CD4-positive, alpha-beta T cell (primary cell): ENCODE measurements at regions not wholly inside any gene's neighbourhood (a gene's known extent, or its start where the extent isn't known, plus 50 kb on each side); places are given as distances from the start of the nearest gene placed in this dataset.

ENCODE experiments used
- ATAC-seq: fragments of 200-7000 bp; cut with Tn5 transposase; one replicate; pipeline ENCODE4 v1.10.0; 2022; ENCODE audit warnings: mild to moderate bottlenecking; ENCODE audit not compliant: poor library complexity
- CTCF ChIA-PET: fragments of 350-600 bp; sonication (Branson Sonifier 250); formaldehyde crosslinking; loops from one replicate; lab custom pipeline; 2021; ENCODE audit warnings: antibody characterized with exemption, inconsistent platforms; lab: Charles Lee
- POLR2A ChIA-PET: fragments of 350-600 bp; sonication (Branson Sonifier 250); formaldehyde crosslinking; loops from one replicate; lab custom pipeline; 2021; ENCODE audit warnings: antibody characterized with exemption, inconsistent platforms; lab: Charles Lee
- DNase-seq, 14 experiments: peaks; one replicate each; pipeline ENCODE4 v3.0.0-alpha.2; 2013 to 2020; ENCODE audit warnings: mixed read lengths in 2 of 14
- H3K27ac ChIP-seq, 2 donors: one replicate each; pipeline versions ENCODE4 v1.5.1 to v1.7.0; 2013; ENCODE audit warnings: low read length in 2 of 2, low read depth in 1 of 2, mild to moderate bottlenecking in 1 of 2
- H3K27me3 ChIP-seq, 2 experiments: 1 replicate in 1 of 2; 2 replicates in 1 of 2; pipeline versions ENCODE4 v1.6.1 to v1.7.0; 2013; ENCODE audit warnings: low read length in 2 of 2, control low read depth in 1 of 2, mild to moderate bottlenecking in 1 of 2, moderate library complexity in 1 of 2; ENCODE audit not compliant: insufficient read depth in 2 of 2, control insufficient read depth in 1 of 2
- H3K36me3 ChIP-seq: one replicate; pipeline ENCODE4 v1.6.1; 2013; ENCODE audit warnings: low read length, control low read depth; ENCODE audit not compliant: insufficient read depth
- H3K4me1 ChIP-seq: one replicate; pipeline ENCODE4 v1.6.1; 2013; ENCODE audit warnings: low read length, control low read depth; ENCODE audit not compliant: insufficient read depth
- H3K4me3 ChIP-seq: one replicate; pipeline ENCODE4 v1.5.1; 2013; ENCODE audit warnings: mild to moderate bottlenecking, low read length, moderate library complexity
- H3K9me3 ChIP-seq, 2 experiments: 1 replicate in 1 of 2; 2 replicates in 1 of 2; pipeline versions ENCODE4 v1.6.1 to v1.7.0; 2013; ENCODE audit warnings: low read length in 2 of 2, mild to moderate bottlenecking in 2 of 2, control low read depth in 1 of 2, moderate library complexity in 1 of 2; ENCODE audit not compliant: control insufficient read depth in 1 of 2, insufficient read depth in 1 of 2
- H3K27ac Mint-ChIP-seq: one replicate; pipeline ENCODE4 v1.8.0; 2020; ENCODE audit warnings: mixed read lengths
- H3K27me3 Mint-ChIP-seq: one replicate; pipeline ENCODE4 v1.8.0; 2021; ENCODE audit warnings: mixed read lengths
- H3K36me3 Mint-ChIP-seq: one replicate; pipeline ENCODE4 v1.8.0; 2021; ENCODE audit warnings: low read depth, mixed read lengths
- H3K4me1 Mint-ChIP-seq: one replicate; pipeline ENCODE4 v1.8.0; 2021; ENCODE audit warnings: low read depth, mixed read lengths
- H3K4me3 Mint-ChIP-seq: one replicate; pipeline ENCODE4 v1.8.0; 2020; ENCODE audit warnings: mild to moderate bottlenecking, mixed read lengths
- H3K9me3 Mint-ChIP-seq: one replicate; pipeline ENCODE4 v1.8.0; 2020; ENCODE audit warnings: mixed read lengths
- CTCF ChIP-seq: fragments of 200-600 bp; IDR thresholded peaks from one replicate; pipeline ENCODE4 v1.8.0; 2022; ENCODE audit warnings: antibody characterized with exemption, mild to moderate bottlenecking
- intact Hi-C, 2 experiments: fragments of 100-400 bp; cut with DNase I in 1 of 2; cut with micrococcal nuclease in 1 of 2; formaldehyde crosslinking; loops; one replicate each; pipeline versions ENCODE4 v1.15.1 to v1.9.0; 2023 to 2025; cut with DNase I, micrococcal nuclease

GRCh38 chr5:53319315-53319714, 161.1 kb upstream of the FST start:
- Mint-ChIP-seq H3K27me3 (no peaks in the 10 kb centered on the region), H3K4me1 (no peaks in the 10 kb centered on the region), H3K27ac (no peak overlapping the region), H3K36me3 (no peaks in the 10 kb centered on the region), H3K9me3 (peaks cover 12% of the 10 kb centered on the region), H3K4me3 (no peak overlapping the region)
- no peak for TF ChIP-seq CTCF
- intact Hi-C loops: no loop called here
- ATAC-seq (no peak), DNase-seq (no peak)
- ChIA-PET POLR2A (interaction anchor here (0.9 kb wide), 1 partner anchor 36 kb away, joined by 3 read pairs; no protein-coding TSS in a partner anchor), CTCF (no interaction called here)
- H3K27ac ChIP-seq: no peak overlapping the region
- H3K27me3 ChIP-seq: no peaks in the 10 kb centered on the region
- no peaks in the 10 kb centered on the region for H3K36me3 ChIP-seq
- no peaks in the 10 kb centered on the region for H3K4me1 ChIP-seq
- H3K4me3 ChIP-seq: no peak overlapping the region
- H3K9me3 ChIP-seq: no peaks in the 10 kb centered on the region

DNA sequence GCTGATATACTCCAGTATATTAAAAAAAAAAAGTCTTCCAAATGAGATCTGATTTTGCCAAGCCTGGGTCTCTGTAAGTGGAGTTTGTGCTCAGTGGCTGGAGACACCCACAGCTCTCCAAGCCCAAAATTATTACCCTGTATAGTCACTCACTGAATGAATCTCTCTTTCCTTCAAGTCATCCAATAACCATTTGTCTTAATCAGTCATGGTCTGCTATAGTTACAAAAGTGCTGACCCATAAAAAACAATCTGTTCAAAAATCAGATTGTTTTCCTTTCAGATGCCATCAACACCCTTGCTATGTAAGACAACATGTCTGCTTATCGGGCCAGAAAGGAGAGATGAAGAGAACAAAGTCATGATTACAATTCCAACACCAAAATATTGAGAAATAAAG, 159.4 kb upstream of the FST start:
- TF ChIP-seq CTCF: no peak
- Mint-ChIP-seq H3K4me1 (no peaks in the 10 kb centered on the region), H3K9me3 (peaks cover 4% of the 10 kb centered on the region), H3K27me3 (no peaks in the 10 kb centered on the region), H3K36me3 (no peaks in the 10 kb centered on the region), H3K4me3 (no peak overlapping the region), H3K27ac (no peak overlapping the region)
- Histone ChIP-seq H3K4me1 (no peaks in the 10 kb centered on the region), H3K36me3 (no peaks in the 10 kb centered on the region), H3K9me3 (no peaks in the 10 kb centered on the region), H3K27me3 (no peaks in the 10 kb centered on the region), H3K27ac (no peak overlapping the region), H3K4me3 (no peak overlapping the region)
- ATAC-seq: no peak
- intact Hi-C loops: no loop called here
- ChIA-PET POLR2A (no interaction called here), CTCF (no interaction called here)
- DNase-seq: no peak

- H3K4me1 Mint-ChIP-seq: no peaks in the 10 kb centered on the region
Observed at GRCh38 chr5:53321721-53322120, 158.7 kb upstream of the FST start.

More at GRCh38 chr5:53321721-53322120, 158.7 kb upstream of the FST start:
- Histone ChIP-seq H3K4me3 (no peak overlapping the region), H3K36me3 (no peaks in the 10 kb centered on the region), H3K27ac (no peak overlapping the region), H3K4me1 (no peaks in the 10 kb centered on the region), H3K27me3 (no peaks in the 10 kb centered on the region), H3K9me3 (no peaks in the 10 kb centered on the region)
- DNase-seq: no peak
- Mint-ChIP-seq H3K27ac (no peak overlapping the region), H3K27me3 (no peaks in the 10 kb centered on the region), H3K9me3 (peaks cover 2% of the 10 kb centered on the region), H3K36me3 (no peaks in the 10 kb centered on the region), H3K4me3 (no peak overlapping the region)
- CTCF ChIA-PET: no interaction called here
- intact Hi-C loops: no loop called here
- POLR2A ChIA-PET: no interaction called here
- ATAC-seq: no peak
- no peak for TF ChIP-seq CTCF
